Activated CD8-positive, alpha-beta T cell treated with anti-CD3 and anti-CD28 coated beads, Interleukin-2, amount 10 ng/mL, durations not matched to agents 7 days and 5 days (primary cell): ENCODE measurements at regions not wholly inside any gene's neighbourhood (a gene's known extent, or its start where the extent isn't known, plus 50 kb on each side); places are given as distances from the start of the nearest gene placed in this dataset.

Experiments used
- ATAC-seq: fragments of 150-1000 bp; cut with Tn5 transposase; one replicate; pipeline ENCODE4 v1.10.0; 2021; ENCODE audit warnings: moderate library complexity
- CTCF ChIA-PET: fragments of 350-600 bp; sonication (Branson Sonifier 250); formaldehyde crosslinking; loops from one replicate; lab custom pipeline; 2021; ENCODE audit warnings: antibody characterized with exemption; lab: Charles Lee
- POLR2A ChIA-PET: fragments of 350-600 bp; sonication (Branson Sonifier 250); formaldehyde crosslinking; loops from one replicate; lab custom pipeline; 2021; ENCODE audit warnings: antibody characterized with exemption; lab: Charles Lee
- DNase-seq: peaks from one replicate; pipeline ENCODE4 v3.0.0-alpha.2; 2020
- H3K27ac Mint-ChIP-seq: one replicate; pipeline ENCODE4 v1.8.0; 2021; ENCODE audit warnings: mild to moderate bottlenecking, mixed read lengths
- H3K27me3 Mint-ChIP-seq: one replicate; pipeline ENCODE4 v1.8.0; 2021; ENCODE audit warnings: low read depth, mixed read lengths
- H3K36me3 Mint-ChIP-seq: one replicate; pipeline ENCODE4 v1.8.0; 2021; ENCODE audit warnings: low read depth, mixed read lengths
- H3K4me1 Mint-ChIP-seq: one replicate; pipeline ENCODE4 v1.8.0; 2021; ENCODE audit warnings: low read depth, mixed read lengths
- H3K4me3 Mint-ChIP-seq: one replicate; pipeline ENCODE4 v1.8.0; 2021; ENCODE audit warnings: mild to moderate bottlenecking, mixed read lengths
- H3K9me3 Mint-ChIP-seq: one replicate; pipeline ENCODE4 v1.8.0; 2022; ENCODE audit warnings: mixed read lengths; ENCODE audit not compliant: insufficient read depth

GRCh38 chr5:115396081-115396480 lies 99.6 kb upstream of the CCDC112 start:
- no peaks in the 10 kb centered on the region for H3K36me3 Mint-ChIP-seq
- no peak overlapping the region for H3K4me3 Mint-ChIP-seq
- no peak overlapping the region for H3K27ac Mint-ChIP-seq
- ChIA-PET CTCF (no interaction called here), POLR2A (no interaction called here)
- H3K27me3 Mint-ChIP-seq: no peaks in the 10 kb centered on the region
- H3K9me3 Mint-ChIP-seq: no peaks in the 10 kb centered on the region
- ATAC-seq (no peak), DNase-seq (no peak)
- H3K4me1 Mint-ChIP-seq: no peaks in the 10 kb centered on the region

GRCh38 chr5:115394531-115394930 lies 98.1 kb upstream of the CCDC112 start:
- Mint-ChIP-seq H3K27me3 (no peaks in the 10 kb centered on the region), H3K9me3 (no peaks in the 10 kb centered on the region), H3K27ac (no peak overlapping the region), H3K4me1 (no peaks in the 10 kb centered on the region), H3K36me3 (no peaks in the 10 kb centered on the region), H3K4me3 (no peak overlapping the region)
- ATAC-seq (no peak), DNase-seq (no peak)
- ChIA-PET POLR2A (no interaction called here), CTCF (no interaction called here)

- ATAC-seq (no peak), DNase-seq (no peak)
- Mint-ChIP-seq H3K4me3 (no peak overlapping the region), H3K27ac (no peak overlapping the region), H3K27me3 (no peaks in the 10 kb centered on the region), H3K4me1 (no peaks in the 10 kb centered on the region), H3K36me3 (no peaks in the 10 kb centered on the region), H3K9me3 (no peaks in the 10 kb centered on the region)
- CTCF ChIA-PET: no interaction called here
- POLR2A ChIA-PET: no interaction called here
Measured at GRCh38 chr5:115393239-115393638, 96.8 kb upstream of the CCDC112 start.

GRCh38 chr5:115392611-115393010 lies 96.2 kb upstream of the CCDC112 start:
- no peak for DNase-seq
- Mint-ChIP-seq H3K4me1 (no peaks in the 10 kb centered on the region), H3K27ac (no peak overlapping the region), H3K4me3 (no peak overlapping the region), H3K27me3 (peaks cover under 1% of the 10 kb centered on the region), H3K9me3 (no peaks in the 10 kb centered on the region), H3K36me3 (no peaks in the 10 kb centered on the region)
- no peak for ATAC-seq
- POLR2A ChIA-PET: no interaction called here
- CTCF ChIA-PET: interaction anchor here (1.6 kb wide), 1 partner anchor 182 kb away, joined by 3 read pairs; no protein-coding TSS in a partner anchor

- H3K36me3 Mint-ChIP-seq: no peaks in the 10 kb centered on the region
- no peak for DNase-seq
- H3K27ac Mint-ChIP-seq: no peak overlapping the region
- ChIA-PET CTCF (interaction anchor here (1.6 kb wide), 1 partner anchor 183 kb away, joined by 3 read pairs; no protein-coding TSS in a partner anchor), POLR2A (no interaction called here)
- no peaks in the 10 kb centered on the region for H3K4me1 Mint-ChIP-seq
- no peak overlapping the region for H3K4me3 Mint-ChIP-seq
- peaks cover 3% of the 10 kb centered on the region for H3K27me3 Mint-ChIP-seq
- no peak for ATAC-seq
- no peaks in the 10 kb centered on the region for H3K9me3 Mint-ChIP-seq
Measured at GRCh38 chr5:115391780-115392179, 95.3 kb upstream of the CCDC112 start.

- no peak for DNase-seq
- no peak overlapping the region for H3K27ac Mint-ChIP-seq
- ChIA-PET CTCF (no interaction called here), POLR2A (no interaction called here)
- no peaks in the 10 kb centered on the region for H3K36me3 Mint-ChIP-seq
- ATAC-seq: no peak
- H3K4me1 Mint-ChIP-seq: no peaks in the 10 kb centered on the region
- no peak overlapping the region for H3K4me3 Mint-ChIP-seq
- peaks cover 5% of the 10 kb centered on the region for H3K27me3 Mint-ChIP-seq
- no peaks in the 10 kb centered on the region for H3K9me3 Mint-ChIP-seq
Measured at GRCh38 chr5:115389799-115390382, 93.4 kb upstream of the CCDC112 start.

- ChIA-PET POLR2A (interaction anchor here (0.5 kb wide), 1 partner anchor 11 kb away, joined by 3 read pairs; no protein-coding TSS in a partner anchor), CTCF (no interaction called here)
- ATAC-seq: no peak
- Mint-ChIP-seq H3K4me3 (no peak overlapping the region), H3K9me3 (no peaks in the 10 kb centered on the region), H3K27ac (no peak overlapping the region), H3K27me3 (peaks cover 5% of the 10 kb centered on the region), H3K36me3 (no peaks in the 10 kb centered on the region), H3K4me1 (no peaks in the 10 kb centered on the region)
- no peak for DNase-seq
Measured at GRCh38 chr5:115389034-115389798, 92.8 kb upstream of the CCDC112 start.

- no peak overlapping the region for H3K4me3 Mint-ChIP-seq
- H3K9me3 Mint-ChIP-seq: no peaks in the 10 kb centered on the region
- no peaks in the 10 kb centered on the region for H3K4me1 Mint-ChIP-seq
- no peak for DNase-seq
- CTCF ChIA-PET: no interaction called here
- ATAC-seq: no peak
- H3K27me3 Mint-ChIP-seq: peaks cover 5% of the 10 kb centered on the region
- H3K36me3 Mint-ChIP-seq: no peaks in the 10 kb centered on the region
- H3K27ac Mint-ChIP-seq: no peak overlapping the region
- POLR2A ChIA-PET: interaction anchor here (0.5 kb wide), 1 partner anchor 10 kb away, joined by 3 read pairs; no protein-coding TSS in a partner anchor
Measured at GRCh38 chr5:115388240-115388639, 91.8 kb upstream of the CCDC112 start.

- Mint-ChIP-seq H3K27ac (no peak overlapping the region), H3K4me1 (no peaks in the 10 kb centered on the region), H3K36me3 (no peaks in the 10 kb centered on the region), H3K9me3 (no peaks in the 10 kb centered on the region), H3K27me3 (peaks cover 5% of the 10 kb centered on the region), H3K4me3 (no peak overlapping the region)
- CTCF ChIA-PET: no interaction called here
- DNase-seq: no peak
- POLR2A ChIA-PET: no interaction called here
- ATAC-seq: no peak
Measured at GRCh38 chr5:115387816-115388215, 91.4 kb upstream of the CCDC112 start.

GRCh38 chr5:115386657-115387056 lies 90.2 kb upstream of the CCDC112 start:
- DNase-seq (no peak), ATAC-seq (no peak)
- ChIA-PET POLR2A (interaction anchor here (1.0 kb wide), 1 partner anchor 11 kb away, joined by 3 read pairs; no protein-coding TSS in a partner anchor), CTCF (no interaction called here)
- H3K4me1 Mint-ChIP-seq: no peaks in the 10 kb centered on the region
- H3K27ac Mint-ChIP-seq: no peak overlapping the region
- H3K4me3 Mint-ChIP-seq: no peak overlapping the region
- H3K36me3 Mint-ChIP-seq: no peaks in the 10 kb centered on the region
- no peaks in the 10 kb centered on the region for H3K9me3 Mint-ChIP-seq
- H3K27me3 Mint-ChIP-seq: peaks cover 5% of the 10 kb centered on the region

GRCh38 chr5:115384587-115385375 lies 88.3 kb upstream of the CCDC112 start:
- POLR2A ChIA-PET: no interaction called here

GRCh38 chr5:115382989-115383388 lies 86.5 kb upstream of the CCDC112 start:
- Mint-ChIP-seq H3K9me3 (no peaks in the 10 kb centered on the region), H3K27ac (no peak overlapping the region), H3K4me1 (peaks cover 4% of the 10 kb centered on the region), H3K27me3 (peaks cover 5% of the 10 kb centered on the region), H3K36me3 (no peaks in the 10 kb centered on the region), H3K4me3 (no peak overlapping the region)
- ATAC-seq (no peak), DNase-seq (no peak)
- CTCF ChIA-PET: no interaction called here
- POLR2A ChIA-PET: no interaction called here

More at GRCh38 chr5:115384587-115385375, 88.3 kb upstream of the CCDC112 start:
- H3K4me1 Mint-ChIP-seq: no peaks in the 10 kb centered on the region
- no peak overlapping the region for H3K27ac Mint-ChIP-seq
- DNase-seq (no peak), ATAC-seq (no peak)
- H3K4me3 Mint-ChIP-seq: no peak overlapping the region
- peaks cover 5% of the 10 kb centered on the region for H3K27me3 Mint-ChIP-seq
- CTCF ChIA-PET: no interaction called here
- H3K36me3 Mint-ChIP-seq: no peaks in the 10 kb centered on the region
- no peaks in the 10 kb centered on the region for H3K9me3 Mint-ChIP-seq
